ENCODE measurements at regions not wholly inside any gene's neighbourhood (a gene's known extent, or its start where the extent isn't known, plus 50 kb on each side); places are given as distances from the start of the nearest gene placed in this dataset.

- no peak overlapping the region for H3K4ac ChIP-seq (ENCODE audit: low read length)
- H2BK5ac ChIP-seq (ENCODE audit: low read length), result no peak overlapping the region
- no peak overlapping the region for H2BK12ac ChIP-seq (ENCODE audit: low read length)
- no peak overlapping the region for H2BK15ac ChIP-seq (ENCODE audit: low read length)
- H3K79me1 ChIP-seq (ENCODE audit: low read depth, low read length), result no peaks in the 10 kb centered on the region
- no peak overlapping the region for H4K8ac ChIP-seq (ENCODE audit: low read depth, low read length)
- H3K4me1 ChIP-seq (ENCODE audit: control insufficient read depth in 2 of 2, insufficient read depth in 1 of 2, low read depth in 1 of 2, low read length in 2 of 2), result no peaks in the 10 kb centered on the region
- no peaks in the 10 kb centered on the region for H3K9me3 ChIP-seq (replicated peaks in 1 of 2; ENCODE audit: control insufficient read depth in 2 of 2, insufficient read depth in 1 of 2, low read depth in 1 of 2, low read length in 2 of 2)
- H3K9ac ChIP-seq (ENCODE audit: low read depth, low read length, poor library complexity), result no peak overlapping the region
- no peak overlapping the region for H4K91ac ChIP-seq (ENCODE audit: low read depth, low read length, poor library complexity)
- H3K23ac ChIP-seq (ENCODE audit: low read depth, low read length, poor library complexity), result no peak overlapping the region
- no peak overlapping the region for H3K18ac ChIP-seq (ENCODE audit: low read length)
- H3K36me3 ChIP-seq (replicated peaks in 1 of 2; ENCODE audit: control insufficient read depth in 2 of 2, insufficient read depth in 2 of 2, low read length in 2 of 2), result no peaks in the 10 kb centered on the region
- H3K14ac ChIP-seq (ENCODE audit: low read length), result no peak overlapping the region
- no peak overlapping the region for H2AK5ac ChIP-seq (ENCODE audit: low read depth, low read length)
- no peak overlapping the region for H2AFZ ChIP-seq (ENCODE audit: low read length)
- H2BK120ac ChIP-seq (ENCODE audit: low read depth, low read length), result no peak overlapping the region
- H3K27ac ChIP-seq (replicated peaks; ENCODE audit: low read length), result no peak overlapping the region
- H3K27me3 ChIP-seq (ENCODE audit: control insufficient read depth in 3 of 3, insufficient read depth in 3 of 3, low read depth in 1 of 3, low read length in 3 of 3), result no peaks in the 10 kb centered on the region
- no peak for DNase-seq (ENCODE audit: low spot score)
- H3K4me2 ChIP-seq (ENCODE audit: insufficient read depth, low read length, poor library complexity, severe bottlenecking), result no peak overlapping the region
- no peak overlapping the region for H3K4me3 ChIP-seq (ENCODE audit: low read length in 2 of 2)
Observed at GRCh38 chr13:83295686-83296085, 586.6 kb downstream of the SLITRK1 start.

GRCh38 chr13:83286737-83287136 is 595.5 kb downstream of the SLITRK1 start:
- Histone ChIP-seq H2AK5ac (ENCODE audit: low read depth, low read length) (no peak overlapping the region), H3K4ac (ENCODE audit: low read length) (no peak overlapping the region), H4K8ac (ENCODE audit: low read depth, low read length) (no peak overlapping the region), H3K4me1 (ENCODE audit: control insufficient read depth in 2 of 2, insufficient read depth in 1 of 2, low read depth in 1 of 2, low read length in 2 of 2) (no peaks in the 10 kb centered on the region), H3K27me3 (ENCODE audit: control insufficient read depth in 3 of 3, insufficient read depth in 3 of 3, low read depth in 1 of 3, low read length in 3 of 3) (no peaks in the 10 kb centered on the region), H3K27ac (replicated peaks; ENCODE audit: low read length) (no peak overlapping the region), H3K79me1 (ENCODE audit: low read depth, low read length) (no peaks in the 10 kb centered on the region), H4K91ac (ENCODE audit: low read depth, low read length, poor library complexity) (no peak overlapping the region), H3K18ac (ENCODE audit: low read length) (no peak overlapping the region), H3K9me3 (replicated peaks in 1 of 2; ENCODE audit: control insufficient read depth in 2 of 2, insufficient read depth in 1 of 2, low read depth in 1 of 2, low read length in 2 of 2) (no peaks in the 10 kb centered on the region), H3K4me3 (ENCODE audit: low read length in 2 of 2) (no peak overlapping the region), H3K36me3 (replicated peaks in 1 of 2; ENCODE audit: control insufficient read depth in 2 of 2, insufficient read depth in 2 of 2, low read length in 2 of 2) (no peaks in the 10 kb centered on the region), H2AFZ (ENCODE audit: low read length) (no peak overlapping the region), H2BK5ac (ENCODE audit: low read length) (no peak overlapping the region), H3K9ac (ENCODE audit: low read depth, low read length, poor library complexity) (no peak overlapping the region), H2BK120ac (ENCODE audit: low read depth, low read length) (no peak overlapping the region), H2BK12ac (ENCODE audit: low read length) (no peak overlapping the region), H3K14ac (ENCODE audit: low read length) (no peak overlapping the region), H2BK15ac (ENCODE audit: low read length) (no peak overlapping the region), H3K23ac (ENCODE audit: low read depth, low read length, poor library complexity) (no peak overlapping the region), H3K4me2 (ENCODE audit: insufficient read depth, low read length, poor library complexity, severe bottlenecking) (no peak overlapping the region)
- DNase-seq (ENCODE audit: low spot score), result no peak

DNA sequence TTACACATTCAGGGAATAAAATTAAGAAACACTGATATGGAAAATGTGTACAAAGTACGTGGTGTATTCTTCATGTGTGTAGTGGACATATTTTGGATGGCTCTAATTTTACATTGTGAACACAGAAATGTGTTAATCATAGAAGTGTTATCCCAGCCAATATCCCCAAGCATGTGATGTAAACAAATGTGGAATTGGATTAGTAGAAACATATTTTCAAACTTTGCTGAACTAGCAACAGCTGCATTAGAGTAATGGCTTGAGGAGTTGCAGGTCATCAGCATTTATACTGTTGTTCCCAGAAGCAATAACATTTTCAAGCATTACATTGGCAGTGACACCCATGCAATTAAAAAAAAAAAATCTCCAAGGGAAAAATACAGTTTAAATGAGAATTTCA is 600.6 kb downstream of the SLITRK1 start:
- WGBS, 2 donors (ENCODE audit: extremely low coverage in 2 of 2, insufficient read length in 2 of 2, insufficient replicate concordance in 1 of 2), result no CpG with 5 or more reads among the region's 1 CpG

DNA sequence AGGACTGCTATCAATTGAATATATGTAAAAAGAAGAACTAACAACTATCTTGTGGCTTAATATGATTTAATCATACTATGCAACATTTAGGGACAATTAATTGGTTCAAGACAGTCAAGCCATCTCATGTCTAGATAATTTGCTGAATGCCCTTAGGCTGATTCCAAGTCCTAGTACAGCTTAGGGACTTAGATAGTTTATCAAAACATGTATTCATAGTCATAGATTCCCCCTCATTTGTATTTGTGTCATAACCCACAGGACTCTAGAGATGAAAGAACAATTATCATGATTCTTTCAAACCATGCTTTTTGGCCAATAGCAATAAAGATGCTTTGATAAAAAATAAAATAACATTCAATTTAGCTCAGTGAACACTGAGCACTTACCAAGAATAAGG is 607.6 kb downstream of the SLITRK1 start:
- H4K91ac ChIP-seq (ENCODE audit: low read depth, low read length, poor library complexity), result no peak overlapping the region
- H2AFZ ChIP-seq (ENCODE audit: low read length), result no peak overlapping the region

More for the DNA sequence above, 600.6 kb downstream of the SLITRK1 start:
- H3K4me2 ChIP-seq (ENCODE audit: insufficient read depth, low read length, poor library complexity, severe bottlenecking), result no peak overlapping the region
- H3K4ac ChIP-seq (ENCODE audit: low read length), result no peak overlapping the region
- no peak overlapping the region for H3K14ac ChIP-seq (ENCODE audit: low read length)
- no peak overlapping the region for H3K18ac ChIP-seq (ENCODE audit: low read length)
- H4K91ac ChIP-seq (ENCODE audit: low read depth, low read length, poor library complexity), result no peak overlapping the region
- no peak overlapping the region for H3K4me3 ChIP-seq (ENCODE audit: low read length in 2 of 2)
- no peak overlapping the region for H2BK120ac ChIP-seq (ENCODE audit: low read depth, low read length)
- no peaks in the 10 kb centered on the region for H3K27me3 ChIP-seq (ENCODE audit: control insufficient read depth in 3 of 3, insufficient read depth in 3 of 3, low read depth in 1 of 3, low read length in 3 of 3)
- no peak overlapping the region for H3K27ac ChIP-seq (replicated peaks; ENCODE audit: low read length)
- no peak overlapping the region for H3K9ac ChIP-seq (ENCODE audit: low read depth, low read length, poor library complexity)
- DNase-seq (ENCODE audit: low spot score), result no peak
- H2BK5ac ChIP-seq (ENCODE audit: low read length), result no peak overlapping the region
- no peaks in the 10 kb centered on the region for H3K36me3 ChIP-seq (replicated peaks in 1 of 2; ENCODE audit: control insufficient read depth in 2 of 2, insufficient read depth in 2 of 2, low read length in 2 of 2)
- H2BK12ac ChIP-seq (ENCODE audit: low read length), result no peak overlapping the region
- H2BK15ac ChIP-seq (ENCODE audit: low read length), result no peak overlapping the region
- H3K23ac ChIP-seq (ENCODE audit: low read depth, low read length, poor library complexity), result no peak overlapping the region
- no peak overlapping the region for H2AFZ ChIP-seq (ENCODE audit: low read length)
- peaks cover 0 to under 1% of the 10 kb centered on the region in 2 donors for H3K4me1 ChIP-seq (ENCODE audit: control insufficient read depth in 2 of 2, insufficient read depth in 1 of 2, low read depth in 1 of 2, low read length in 2 of 2)
- H4K8ac ChIP-seq (ENCODE audit: low read depth, low read length), result no peak overlapping the region
- H3K9me3 ChIP-seq (replicated peaks in 1 of 2; ENCODE audit: control insufficient read depth in 2 of 2, insufficient read depth in 1 of 2, low read depth in 1 of 2, low read length in 2 of 2), result peaks cover 0 to under 1% of the 10 kb centered on the region in 2 donors
- H2AK5ac ChIP-seq (ENCODE audit: low read depth, low read length), result no peak overlapping the region
- H3K79me1 ChIP-seq (ENCODE audit: low read depth, low read length), result no peaks in the 10 kb centered on the region

More for the DNA sequence above, 607.6 kb downstream of the SLITRK1 start:
- Histone ChIP-seq H3K9ac (ENCODE audit: low read depth, low read length, poor library complexity) (no peak overlapping the region), H2BK120ac (ENCODE audit: low read depth, low read length) (no peak overlapping the region), H3K79me1 (ENCODE audit: low read depth, low read length) (no peaks in the 10 kb centered on the region), H3K23ac (ENCODE audit: low read depth, low read length, poor library complexity) (no peak overlapping the region), H3K14ac (ENCODE audit: low read length) (no peak overlapping the region), H3K27me3 (ENCODE audit: control insufficient read depth in 3 of 3, insufficient read depth in 3 of 3, low read depth in 1 of 3, low read length in 3 of 3) (no peaks in the 10 kb centered on the region), H3K9me3 (replicated peaks in 1 of 2; ENCODE audit: control insufficient read depth in 2 of 2, insufficient read depth in 1 of 2, low read depth in 1 of 2, low read length in 2 of 2) (peaks cover 0 to 2% of the 10 kb centered on the region in 2 donors), H3K4me3 (ENCODE audit: low read length in 2 of 2) (no peak overlapping the region), H2BK15ac (ENCODE audit: low read length) (no peak overlapping the region), H3K4me2 (ENCODE audit: insufficient read depth, low read length, poor library complexity, severe bottlenecking) (no peak overlapping the region), H3K4me1 (ENCODE audit: control insufficient read depth in 2 of 2, insufficient read depth in 1 of 2, low read depth in 1 of 2, low read length in 2 of 2) (peaks cover 0 to 5% of the 10 kb centered on the region in 2 donors), H3K18ac (ENCODE audit: low read length) (no peak overlapping the region), H4K8ac (ENCODE audit: low read depth, low read length) (no peak overlapping the region), H2BK12ac (ENCODE audit: low read length) (no peak overlapping the region), H3K36me3 (replicated peaks in 1 of 2; ENCODE audit: control insufficient read depth in 2 of 2, insufficient read depth in 2 of 2, low read length in 2 of 2) (no peaks in the 10 kb centered on the region), H3K27ac (replicated peaks; ENCODE audit: low read length) (no peak overlapping the region), H3K4ac (ENCODE audit: low read length) (no peak overlapping the region), H2BK5ac (ENCODE audit: low read length) (no peak overlapping the region), H2AK5ac (ENCODE audit: low read depth, low read length) (no peak overlapping the region)
- DNase-seq (ENCODE audit: low spot score), result no peak

All from neuronal stem cell (in vitro differentiated cells).